ENCODE measurements at regions not wholly inside any gene's neighbourhood (a gene's known extent, or its start where the extent isn't known, plus 50 kb on each side); places are given as distances from the start of the nearest gene placed in this dataset.

DNA sequence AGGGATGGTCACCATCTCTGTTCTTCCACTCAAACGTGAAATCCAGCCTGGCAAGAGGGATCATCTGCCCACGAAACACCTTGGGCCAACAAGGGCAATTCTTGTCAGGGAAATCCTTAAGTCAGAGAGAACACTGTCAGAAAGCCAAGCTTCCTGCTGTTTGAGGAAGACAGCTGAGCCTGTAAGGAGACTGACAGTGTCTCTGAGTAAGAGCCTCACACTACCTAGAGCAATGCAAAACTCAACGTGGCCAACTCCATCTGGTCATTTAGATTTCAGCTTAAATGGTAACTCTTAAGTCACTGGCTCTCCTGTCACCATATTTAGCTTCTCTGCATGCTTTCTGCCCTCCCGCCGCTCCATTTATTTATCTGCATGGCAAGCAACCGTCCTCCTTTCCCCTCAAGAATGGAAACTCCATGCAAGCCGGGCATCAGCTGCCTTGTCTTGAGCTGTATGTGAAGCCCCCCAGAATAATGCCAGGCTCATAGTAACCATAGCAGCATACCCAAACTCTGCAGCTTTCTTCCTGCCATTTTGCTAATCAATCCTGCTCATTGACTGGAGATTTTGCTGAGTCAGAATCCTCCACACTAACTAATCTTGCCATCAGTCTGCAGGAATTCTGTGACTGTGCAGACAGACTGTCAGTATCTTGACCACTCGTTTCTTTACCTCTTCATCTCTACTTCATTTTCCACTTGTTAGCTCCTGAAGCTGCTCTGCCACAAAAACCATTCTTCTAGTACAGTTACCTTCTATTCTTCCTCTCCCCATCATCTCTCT is 159.8 kb downstream of the IRS2 start:
- no peak for TF ChIP-seq POLR2A (IDR thresholded peaks at IDR 0.05)
- TF ChIP-seq, protein P1, sequence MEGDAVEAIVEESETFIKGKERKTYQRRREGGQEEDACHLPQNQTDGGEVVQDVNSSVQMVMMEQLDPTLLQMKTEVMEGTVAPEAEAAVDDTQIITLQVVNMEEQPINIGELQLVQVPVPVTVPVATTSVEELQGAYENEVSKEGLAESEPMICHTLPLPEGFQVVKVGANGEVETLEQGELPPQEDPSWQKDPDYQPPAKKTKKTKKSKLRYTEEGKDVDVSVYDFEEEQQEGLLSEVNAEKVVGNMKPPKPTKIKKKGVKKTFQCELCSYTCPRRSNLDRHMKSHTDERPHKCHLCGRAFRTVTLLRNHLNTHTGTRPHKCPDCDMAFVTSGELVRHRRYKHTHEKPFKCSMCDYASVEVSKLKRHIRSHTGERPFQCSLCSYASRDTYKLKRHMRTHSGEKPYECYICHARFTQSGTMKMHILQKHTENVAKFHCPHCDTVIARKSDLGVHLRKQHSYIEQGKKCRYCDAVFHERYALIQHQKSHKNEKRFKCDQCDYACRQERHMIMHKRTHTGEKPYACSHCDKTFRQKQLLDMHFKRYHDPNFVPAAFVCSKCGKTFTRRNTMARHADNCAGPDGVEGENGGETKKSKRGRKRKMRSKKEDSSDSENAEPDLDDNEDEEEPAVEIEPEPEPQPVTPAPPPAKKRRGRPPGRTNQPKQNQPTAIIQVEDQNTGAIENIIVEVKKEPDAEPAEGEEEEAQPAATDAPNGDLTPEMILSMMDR (IDR thresholded peaks at IDR 0.05), result no peak
- TF ChIP-seq EP300 (IDR thresholded peaks at IDR 0.05), result no peak
